ENCODE measurements at regions not wholly inside any gene's neighbourhood (a gene's known extent, or its start where the extent isn't known, plus 50 kb on each side); places are given as distances from the start of the nearest gene placed in this dataset.
"Not testable (repeated sequence)": the region's sequence is repeated elsewhere in the genome, so short reads cannot be mapped to it uniquely, and the experiment has no call there.

DNA sequence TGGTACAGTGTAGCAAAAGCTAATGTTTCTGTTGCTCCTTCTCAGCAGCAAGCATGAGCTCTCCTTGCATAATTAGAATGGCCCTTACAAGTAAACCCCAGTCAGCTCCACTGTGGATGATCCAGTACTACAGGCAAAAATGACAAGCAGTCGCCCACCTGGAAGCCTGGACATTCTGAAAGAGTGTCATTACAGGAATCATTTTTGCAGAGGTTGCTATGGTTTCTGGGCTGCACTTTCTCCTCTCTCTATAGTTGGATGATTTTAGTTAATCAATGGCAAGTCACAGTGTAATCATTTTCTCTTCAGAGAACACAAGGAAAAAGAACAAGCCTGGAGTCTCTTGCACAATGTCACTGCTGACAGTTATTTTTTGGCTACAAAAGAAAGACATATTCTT is 102.9 kb upstream of the MYO3A start:
- H3K4me3 ChIP-seq, result no peak overlapping the region
- DNase-seq (no peak), ATAC-seq (no peak)
- no peaks in the 10 kb centered on the region for H3K4me1 ChIP-seq
- H3K27me3 ChIP-seq, result no peaks in the 10 kb centered on the region
- H3K27ac ChIP-seq, result no peak overlapping the region
- TF ChIP-seq, protein P1, sequence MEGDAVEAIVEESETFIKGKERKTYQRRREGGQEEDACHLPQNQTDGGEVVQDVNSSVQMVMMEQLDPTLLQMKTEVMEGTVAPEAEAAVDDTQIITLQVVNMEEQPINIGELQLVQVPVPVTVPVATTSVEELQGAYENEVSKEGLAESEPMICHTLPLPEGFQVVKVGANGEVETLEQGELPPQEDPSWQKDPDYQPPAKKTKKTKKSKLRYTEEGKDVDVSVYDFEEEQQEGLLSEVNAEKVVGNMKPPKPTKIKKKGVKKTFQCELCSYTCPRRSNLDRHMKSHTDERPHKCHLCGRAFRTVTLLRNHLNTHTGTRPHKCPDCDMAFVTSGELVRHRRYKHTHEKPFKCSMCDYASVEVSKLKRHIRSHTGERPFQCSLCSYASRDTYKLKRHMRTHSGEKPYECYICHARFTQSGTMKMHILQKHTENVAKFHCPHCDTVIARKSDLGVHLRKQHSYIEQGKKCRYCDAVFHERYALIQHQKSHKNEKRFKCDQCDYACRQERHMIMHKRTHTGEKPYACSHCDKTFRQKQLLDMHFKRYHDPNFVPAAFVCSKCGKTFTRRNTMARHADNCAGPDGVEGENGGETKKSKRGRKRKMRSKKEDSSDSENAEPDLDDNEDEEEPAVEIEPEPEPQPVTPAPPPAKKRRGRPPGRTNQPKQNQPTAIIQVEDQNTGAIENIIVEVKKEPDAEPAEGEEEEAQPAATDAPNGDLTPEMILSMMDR (IDR thresholded peaks at IDR 0.05), result no peak
- no peaks in the 10 kb centered on the region for H3K9me3 ChIP-seq
- intact Hi-C loops (cut with DNase I), result no loop called here
- H3K36me3 ChIP-seq, result no peaks in the 10 kb centered on the region

DNA sequence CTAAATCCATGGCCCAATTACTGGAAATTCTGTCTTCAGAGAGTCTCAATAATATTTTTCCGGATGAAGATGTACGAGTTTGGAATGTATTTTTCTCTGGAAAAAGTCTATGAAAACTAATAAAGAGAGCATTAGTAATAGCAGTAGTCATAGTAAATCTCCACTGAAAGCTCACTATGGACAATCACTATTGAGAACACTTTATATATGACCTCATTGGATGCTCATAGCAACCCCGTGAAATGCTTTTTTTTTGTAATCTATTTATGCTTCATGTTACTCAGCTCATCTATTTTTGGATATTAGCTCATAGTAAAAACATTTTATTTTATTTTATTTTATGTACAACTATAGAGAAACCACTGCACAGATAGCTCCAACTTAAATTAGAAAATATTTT is 94.3 kb upstream of the MYO3A start:
- no peaks in the 10 kb centered on the region for H3K9me3 ChIP-seq
- no peaks in the 10 kb centered on the region for H3K36me3 ChIP-seq
- no peak for DNase-seq
- H3K4me1 ChIP-seq, result no peaks in the 10 kb centered on the region
- no peaks in the 10 kb centered on the region for H3K27me3 ChIP-seq
- H3K27ac ChIP-seq, result no peak overlapping the region
- H3K4me3 ChIP-seq, result no peak overlapping the region
- TF ChIP-seq, protein P1 (IDR thresholded peaks at IDR 0.05), result no peak
- ATAC-seq, result no peak
- intact Hi-C loops (cut with DNase I), result no loop called here

- H3K9me3 ChIP-seq; intact Hi-C loops (cut with DNase I); H3K36me3 ChIP-seq; DNase-seq; H3K27ac ChIP-seq; H3K27me3 ChIP-seq; H3K4me3 ChIP-seq; H3K4me1 ChIP-seq; ATAC-seq: not testable (repeated sequence)
These were observed 93.2 kb upstream of the MYO3A start for GRCh38 chr10:25840875-25841274.

DNA sequence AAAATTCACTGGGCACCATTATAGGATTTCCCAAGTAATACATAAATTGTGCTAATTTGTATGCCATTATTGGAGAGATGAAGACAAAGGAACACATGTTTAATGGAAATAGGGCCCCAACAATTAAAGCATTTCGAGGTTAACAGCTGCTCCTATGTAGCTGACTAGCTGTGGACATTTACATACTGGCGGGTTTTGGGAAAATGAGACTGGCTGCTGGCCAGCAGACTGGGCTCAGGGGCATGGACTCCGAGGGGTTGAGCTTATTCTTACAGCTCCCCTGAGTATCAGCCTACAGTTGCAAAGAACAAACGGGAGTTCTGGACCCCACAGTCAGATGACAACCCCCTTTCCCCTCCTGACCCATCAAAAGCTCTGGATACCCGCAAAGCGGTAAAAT is 91.9 kb upstream of the MYO3A start:
- Histone ChIP-seq H3K36me3 (no peaks in the 10 kb centered on the region), H3K27me3 (no peaks in the 10 kb centered on the region), H3K4me3 (no peak overlapping the region), H3K9me3 (no peaks in the 10 kb centered on the region), H3K27ac (no peak overlapping the region), H3K4me1 (no peaks in the 10 kb centered on the region)
- ATAC-seq (no peak), DNase-seq (no peak)
- TF ChIP-seq, protein P1 (IDR thresholded peaks at IDR 0.05), result no peak
- intact Hi-C loops (cut with DNase I), result no loop called here

GRCh38 chr10:25843551-25844170 is 90.4 kb upstream of the MYO3A start:
- Histone ChIP-seq H3K27me3 (no peaks in the 10 kb centered on the region), H3K4me3 (no peak overlapping the region), H3K4me1 (no peaks in the 10 kb centered on the region), H3K27ac (no peak overlapping the region), H3K9me3 (no peaks in the 10 kb centered on the region), H3K36me3 (no peaks in the 10 kb centered on the region)
- intact Hi-C loops (cut with DNase I), result no loop called here
- DNase-seq, result no peak
- TF ChIP-seq, protein P1 (IDR thresholded peaks at IDR 0.05), result no peak
- no peak for ATAC-seq

DNA sequence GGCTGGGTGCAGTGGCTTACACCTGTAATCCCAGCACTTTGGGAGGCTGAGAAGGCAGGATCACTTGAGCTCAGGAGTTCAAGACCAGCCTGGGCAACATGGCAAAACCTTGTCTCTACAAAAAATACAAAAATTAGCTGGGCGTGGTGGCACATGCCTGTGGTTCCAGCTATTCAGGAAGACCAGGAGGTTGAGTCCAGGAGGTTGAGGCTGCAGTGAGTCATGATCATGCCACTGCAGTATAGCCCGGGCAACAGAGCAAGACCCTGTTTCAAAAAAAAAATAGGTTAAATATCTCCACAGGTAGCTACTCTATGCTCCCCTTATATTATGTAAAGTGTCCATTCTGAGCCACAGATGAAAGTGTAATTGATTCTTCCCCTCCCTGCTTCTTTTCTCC is 89.3 kb upstream of the MYO3A start:
- H3K4me3 ChIP-seq; H3K27ac ChIP-seq; H3K27me3 ChIP-seq; H3K9me3 ChIP-seq; H3K4me1 ChIP-seq; intact Hi-C loops (cut with DNase I); ATAC-seq; DNase-seq; H3K36me3 ChIP-seq: not testable (repeated sequence)

GRCh38 chr10:25849268-25849667 is 84.8 kb upstream of the MYO3A start:
- Histone ChIP-seq H3K27me3 (no peaks in the 10 kb centered on the region), H3K4me1 (no peaks in the 10 kb centered on the region), H3K9me3 (no peaks in the 10 kb centered on the region), H3K27ac (no peak overlapping the region), H3K4me3 (no peak overlapping the region), H3K36me3 (no peaks in the 10 kb centered on the region)
- intact Hi-C loops (cut with DNase I), result no loop called here
- ATAC-seq (no peak), DNase-seq (no peak)
- TF ChIP-seq, protein P1 (IDR thresholded peaks at IDR 0.05), result no peak

Data from upper lobe of right lung (tissue), 1 donor.